ENCODE measurements at regions not wholly inside any gene's neighbourhood (a gene's known extent, or its start where the extent isn't known, plus 50 kb on each side); places are given as distances from the start of the nearest gene placed in this dataset.
"Not testable (repeated sequence)": the region's sequence is repeated elsewhere in the genome, so short reads cannot be mapped to it uniquely, and the experiment has no call there.

DNA sequence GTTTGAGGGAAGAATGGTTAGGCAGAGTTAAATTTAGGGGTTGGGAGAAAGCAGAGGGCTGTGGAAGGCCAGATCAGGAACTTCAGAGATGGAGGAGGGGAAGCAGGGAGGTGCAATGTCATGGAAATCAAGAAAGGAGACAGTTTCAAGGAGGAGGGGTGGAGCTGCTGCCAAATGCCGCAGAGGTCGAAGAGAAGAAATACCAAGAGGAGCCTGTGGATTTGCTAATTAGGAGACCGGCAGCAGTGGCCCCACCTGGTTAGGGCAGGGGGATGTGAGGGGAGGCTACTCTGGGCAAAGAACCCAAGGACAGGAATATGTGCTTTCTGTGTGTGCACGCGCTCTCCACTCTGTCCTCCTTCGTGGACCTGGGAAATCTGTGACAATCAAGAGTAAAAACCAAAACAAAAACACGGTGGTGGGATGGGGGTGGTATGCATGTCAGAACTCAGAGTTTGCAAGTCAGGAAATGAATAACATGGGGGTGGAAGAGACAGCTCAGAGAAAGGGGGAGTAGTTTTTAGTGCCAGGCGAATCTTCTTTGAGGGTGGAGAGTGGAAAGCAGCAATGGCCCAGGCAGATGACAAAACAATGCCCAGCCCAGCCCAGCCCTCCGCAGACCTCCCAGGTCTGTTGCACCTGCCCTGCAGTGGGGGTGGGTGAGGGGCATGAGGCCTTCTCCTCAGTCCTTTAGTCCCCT lies 102.9 kb upstream of the PAX2 start:
- no peak for DNase-seq (ENCODE audit: low spot score)
- TF ChIP-seq, protein P1, sequence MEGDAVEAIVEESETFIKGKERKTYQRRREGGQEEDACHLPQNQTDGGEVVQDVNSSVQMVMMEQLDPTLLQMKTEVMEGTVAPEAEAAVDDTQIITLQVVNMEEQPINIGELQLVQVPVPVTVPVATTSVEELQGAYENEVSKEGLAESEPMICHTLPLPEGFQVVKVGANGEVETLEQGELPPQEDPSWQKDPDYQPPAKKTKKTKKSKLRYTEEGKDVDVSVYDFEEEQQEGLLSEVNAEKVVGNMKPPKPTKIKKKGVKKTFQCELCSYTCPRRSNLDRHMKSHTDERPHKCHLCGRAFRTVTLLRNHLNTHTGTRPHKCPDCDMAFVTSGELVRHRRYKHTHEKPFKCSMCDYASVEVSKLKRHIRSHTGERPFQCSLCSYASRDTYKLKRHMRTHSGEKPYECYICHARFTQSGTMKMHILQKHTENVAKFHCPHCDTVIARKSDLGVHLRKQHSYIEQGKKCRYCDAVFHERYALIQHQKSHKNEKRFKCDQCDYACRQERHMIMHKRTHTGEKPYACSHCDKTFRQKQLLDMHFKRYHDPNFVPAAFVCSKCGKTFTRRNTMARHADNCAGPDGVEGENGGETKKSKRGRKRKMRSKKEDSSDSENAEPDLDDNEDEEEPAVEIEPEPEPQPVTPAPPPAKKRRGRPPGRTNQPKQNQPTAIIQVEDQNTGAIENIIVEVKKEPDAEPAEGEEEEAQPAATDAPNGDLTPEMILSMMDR (IDR thresholded peaks at IDR 0.05; ENCODE audit: extremely low read depth, missing control alignments), result no peak

DNA sequence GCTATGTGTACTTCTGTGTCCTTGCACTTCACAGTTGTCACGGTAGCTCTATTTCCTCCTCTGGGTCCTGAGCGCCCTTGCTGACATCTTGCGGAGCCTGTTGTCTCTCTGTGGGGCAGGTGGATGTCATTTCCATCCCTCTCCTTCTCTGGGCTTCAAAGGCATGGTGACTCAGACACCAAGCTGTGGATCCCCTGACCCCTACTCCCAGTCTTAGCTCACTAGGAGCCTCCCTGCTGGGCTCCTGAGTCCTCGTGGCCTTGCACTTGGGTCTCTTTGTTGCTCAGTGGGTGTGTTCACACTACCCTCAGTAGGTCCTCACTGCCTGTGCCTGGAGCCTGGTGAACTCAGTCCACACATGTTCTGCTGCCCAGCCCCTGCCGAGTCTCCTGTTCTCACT lies 100.3 kb upstream of the PAX2 start:
- DNase-seq (ENCODE audit: low spot score), result no peak
- TF ChIP-seq, protein P1 (IDR thresholded peaks at IDR 0.05; ENCODE audit: extremely low read depth, missing control alignments), result no peak

DNA sequence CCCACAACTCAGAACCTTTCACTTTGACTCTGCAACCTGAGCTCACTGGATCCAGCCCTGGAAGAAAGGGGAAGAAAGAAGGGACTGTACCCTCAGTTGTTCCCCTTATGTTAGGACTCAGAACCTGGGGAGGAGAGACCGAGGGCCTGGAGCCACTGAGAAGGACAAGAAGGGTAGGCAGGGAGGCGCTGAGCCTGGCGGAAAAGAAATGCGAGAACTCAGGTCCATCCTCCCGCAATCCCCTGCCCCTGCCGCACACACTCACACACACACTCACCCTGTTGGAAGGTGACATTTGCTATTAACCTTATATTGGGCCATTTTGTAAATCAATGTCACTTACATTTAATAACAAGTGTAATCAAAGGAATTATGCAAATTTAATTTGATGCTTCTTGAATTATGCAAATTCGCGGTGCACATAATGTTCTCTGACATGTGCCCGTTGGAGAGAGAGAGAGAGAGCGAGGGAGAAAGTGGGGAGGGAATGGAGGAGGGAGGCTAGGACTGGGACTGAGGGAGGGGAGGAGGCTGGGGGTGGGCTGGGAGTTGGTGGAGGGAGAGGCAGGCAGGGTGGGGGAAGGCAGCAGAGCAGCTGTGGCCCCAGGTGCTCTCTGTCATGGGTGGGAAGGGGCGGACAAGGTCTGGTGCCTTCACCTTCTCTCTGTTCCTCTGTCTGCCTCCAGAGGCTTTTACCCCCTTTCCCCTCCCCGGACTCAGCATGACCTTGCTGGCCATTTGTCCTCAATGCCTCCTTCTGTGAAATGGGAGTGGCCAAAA lies 99.6 kb upstream of the PAX2 start:
- TF ChIP-seq, protein P1 (IDR thresholded peaks at IDR 0.05; ENCODE audit: extremely low read depth, missing control alignments), result no peak
- DNase-seq (ENCODE audit: low spot score), result no peak

DNA sequence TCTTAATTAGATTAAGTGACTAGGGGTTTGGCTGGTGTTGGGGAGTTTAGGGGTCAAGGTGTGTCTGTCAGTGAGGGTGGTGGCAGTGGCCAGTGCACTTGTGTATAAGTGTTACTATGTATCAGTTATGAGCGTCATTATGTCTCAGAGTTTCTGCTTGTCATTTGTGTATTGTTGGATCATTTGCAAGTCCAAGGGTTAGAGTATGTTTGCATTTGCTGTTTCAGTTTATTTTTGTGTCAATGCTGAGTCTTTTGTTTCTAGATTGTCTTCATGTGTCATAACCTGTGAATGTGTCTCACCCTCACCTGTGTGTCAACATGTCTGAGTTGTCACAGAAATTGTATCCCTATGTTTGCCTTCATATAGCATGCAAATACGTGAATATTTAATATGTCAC lies 97.5 kb upstream of the PAX2 start:
- TF ChIP-seq, protein P1 (IDR thresholded peaks at IDR 0.05; ENCODE audit: extremely low read depth, missing control alignments), result no peak
- no peak for DNase-seq (ENCODE audit: low spot score)

DNA sequence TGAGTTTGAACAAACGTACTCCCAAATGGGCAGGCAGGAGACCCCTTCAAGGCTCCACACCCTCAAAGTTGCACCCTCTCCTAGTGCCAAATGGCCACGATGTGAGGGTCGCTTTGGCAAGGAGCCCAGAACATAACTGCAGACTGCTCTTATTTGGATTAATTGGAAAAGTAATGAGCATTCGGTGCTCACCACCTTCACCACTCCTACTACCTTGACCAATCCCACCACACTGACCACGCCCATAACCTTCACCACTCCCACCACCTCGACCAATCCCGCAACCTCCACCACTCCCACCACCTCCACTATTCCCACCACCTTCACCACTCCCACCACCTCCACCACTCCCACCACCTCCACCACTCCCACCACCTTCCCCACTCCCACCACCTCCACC lies 94.7 kb upstream of the PAX2 start:
- TF ChIP-seq, protein P1 (IDR thresholded peaks at IDR 0.05; ENCODE audit: extremely low read depth, missing control alignments), result no peak
- DNase-seq (ENCODE audit: low spot score), result no peak

DNA sequence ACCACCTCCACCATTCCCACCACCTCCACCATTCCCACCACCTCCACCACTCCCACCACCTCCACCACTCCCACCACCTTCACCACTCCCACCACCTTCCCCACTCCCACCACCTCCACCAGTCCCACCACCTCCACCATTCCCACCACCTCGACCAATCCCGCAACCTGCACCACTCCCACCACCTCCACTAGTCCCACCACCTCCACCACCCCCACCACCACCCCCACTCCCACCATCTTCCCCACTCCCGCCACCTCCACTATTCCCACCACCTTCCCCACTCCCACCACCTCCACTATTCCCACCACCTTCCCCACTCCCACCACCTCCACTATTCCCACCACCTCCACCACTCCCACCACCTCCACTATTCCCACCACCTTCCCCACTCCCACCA lies 94.3 kb upstream of the PAX2 start:
- DNase-seq (ENCODE audit: low spot score), result not testable (repeated sequence)

DNA sequence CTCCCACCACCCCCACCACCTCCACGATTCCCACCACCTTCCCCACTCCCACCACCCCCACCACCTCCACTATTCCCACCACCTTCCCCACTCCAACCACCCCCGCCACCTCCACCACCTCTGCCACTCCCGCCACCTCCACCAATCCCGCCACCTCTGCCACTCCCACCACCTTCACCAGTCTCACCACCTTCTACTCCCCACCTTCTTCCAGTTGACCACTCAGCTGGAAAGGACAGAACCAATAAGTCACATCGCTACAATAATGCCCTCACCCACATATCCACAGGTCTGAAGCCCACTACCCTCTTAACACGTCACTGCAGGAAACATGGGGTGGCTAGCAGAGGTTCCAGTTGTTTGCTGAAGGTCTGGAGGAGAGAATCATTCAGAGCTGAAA lies 93.5 kb upstream of the PAX2 start:
- TF ChIP-seq, protein P1 (IDR thresholded peaks at IDR 0.05; ENCODE audit: extremely low read depth, missing control alignments), result no peak
- DNase-seq (ENCODE audit: low spot score), result no peak

All from GM20000 (cell line).